ENCODE measurements at regions not wholly inside any gene's neighbourhood (a gene's known extent, or its start where the extent isn't known, plus 50 kb on each side); places are given as distances from the start of the nearest gene placed in this dataset.

DNA sequence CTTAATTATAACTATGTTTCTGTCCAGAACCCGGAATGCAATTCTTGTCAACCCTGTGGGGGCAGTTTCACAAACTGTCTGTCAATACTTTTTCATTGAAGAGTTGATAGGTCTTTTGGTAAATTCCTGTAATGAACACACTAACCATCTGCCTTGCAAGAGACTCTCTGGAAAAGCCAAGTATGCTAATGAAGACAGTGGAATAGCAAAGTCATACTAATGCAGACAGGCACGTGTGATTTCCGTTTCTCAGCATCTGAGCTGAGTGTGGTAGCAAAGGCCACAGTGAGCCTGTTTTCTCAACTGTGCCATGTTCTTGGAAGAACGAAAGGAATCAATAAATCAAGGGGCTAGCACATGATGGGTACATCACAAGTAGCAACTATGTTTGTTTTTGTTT lies 494.1 kb upstream of the NRP1 start:
- TF ChIP-seq, protein P1, sequence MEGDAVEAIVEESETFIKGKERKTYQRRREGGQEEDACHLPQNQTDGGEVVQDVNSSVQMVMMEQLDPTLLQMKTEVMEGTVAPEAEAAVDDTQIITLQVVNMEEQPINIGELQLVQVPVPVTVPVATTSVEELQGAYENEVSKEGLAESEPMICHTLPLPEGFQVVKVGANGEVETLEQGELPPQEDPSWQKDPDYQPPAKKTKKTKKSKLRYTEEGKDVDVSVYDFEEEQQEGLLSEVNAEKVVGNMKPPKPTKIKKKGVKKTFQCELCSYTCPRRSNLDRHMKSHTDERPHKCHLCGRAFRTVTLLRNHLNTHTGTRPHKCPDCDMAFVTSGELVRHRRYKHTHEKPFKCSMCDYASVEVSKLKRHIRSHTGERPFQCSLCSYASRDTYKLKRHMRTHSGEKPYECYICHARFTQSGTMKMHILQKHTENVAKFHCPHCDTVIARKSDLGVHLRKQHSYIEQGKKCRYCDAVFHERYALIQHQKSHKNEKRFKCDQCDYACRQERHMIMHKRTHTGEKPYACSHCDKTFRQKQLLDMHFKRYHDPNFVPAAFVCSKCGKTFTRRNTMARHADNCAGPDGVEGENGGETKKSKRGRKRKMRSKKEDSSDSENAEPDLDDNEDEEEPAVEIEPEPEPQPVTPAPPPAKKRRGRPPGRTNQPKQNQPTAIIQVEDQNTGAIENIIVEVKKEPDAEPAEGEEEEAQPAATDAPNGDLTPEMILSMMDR (conservative IDR thresholded peaks at IDR 0.05): no peak
- H2BK15ac ChIP-seq (ENCODE audit: low read depth, low read length): no peak overlapping the region
- no peaks in the 10 kb centered on the region; the same call in 1 of the 2 replicates for H3K4me1 ChIP-seq (ENCODE audit: insufficient read depth, low read length)
- no peak overlapping the region for H3K56ac ChIP-seq (ENCODE audit: insufficient read length, low read depth, low read length)
- H4K20me1 ChIP-seq (ENCODE audit: control insufficient read depth, insufficient read depth, insufficient read length): no peaks in the 10 kb centered on the region
- no peaks in the 10 kb centered on the region for H3K9me3 ChIP-seq (ENCODE audit: control insufficient read depth, low read depth, low read length)
- H3K9ac ChIP-seq (ENCODE audit: extremely low read depth, insufficient read length, low read length): no peak overlapping the region
- no peak overlapping the region for H4K91ac ChIP-seq (ENCODE audit: insufficient read length, low read depth, low read length)
- no peaks in the 10 kb centered on the region for H3K23me2 ChIP-seq (ENCODE audit: insufficient read length, low read depth, low read length, poor library complexity, severe bottlenecking)
- Mint-ChIP-seq H3K4me1 (peaks cover 11 to 14% of the 10 kb centered on the region in 2 experiments), H3K27me3 (ENCODE audit: low read depth) (no peaks in the 10 kb centered on the region), H3K9me3 (peaks cover 3 to 5% of the 10 kb centered on the region in 2 experiments; a peak in 4 of 5 replicates), H3K27ac (peak overlapping the region in 1 of 3 experiments; percentile 10; a peak in 1 of 7 replicates), H3K36me3 (ENCODE audit: insufficient read depth in 1 of 3, low read depth in 3 of 3) (peaks cover 0 to 4% (median 2%) of the 10 kb centered on the region in 3 experiments; a peak in 3 of 7 replicates), H3K4me3 (no peak overlapping the region)
- no peak overlapping the region for H2BK20ac ChIP-seq (ENCODE audit: low read depth, low read length, poor library complexity, severe bottlenecking)
- H2BK120ac ChIP-seq (ENCODE audit: low read depth, low read length, poor library complexity, severe bottlenecking): no peak overlapping the region
- H2AFZ ChIP-seq (ENCODE audit: low read length): no peak overlapping the region
- no peak overlapping the region for H3K18ac ChIP-seq (ENCODE audit: insufficient read length, low read depth, low read length)
- no peak overlapping the region for H4K5ac ChIP-seq (ENCODE audit: insufficient read length, low read depth, low read length)
- H3K14ac ChIP-seq (ENCODE audit: insufficient read depth, low read length): no peak overlapping the region
- no peak overlapping the region for H3K23ac ChIP-seq (ENCODE audit: insufficient read length, low read depth, low read length)
- no peaks in the 10 kb centered on the region for H3K79me1 ChIP-seq (ENCODE audit: insufficient read depth, low read depth, low read length, poor library complexity, severe bottlenecking)
- DNase-seq: no peak
- no peak overlapping the region for H2BK5ac ChIP-seq (ENCODE audit: insufficient read length, low read length)
- H4K8ac ChIP-seq (replicated peaks; ENCODE audit: insufficient read length, low read depth, low read length): no peak overlapping the region
- H3K4ac ChIP-seq (ENCODE audit: low read depth, low read length): no peak overlapping the region
- H2BK12ac ChIP-seq (ENCODE audit: insufficient read length, low read depth, low read length): no peak overlapping the region
- no peaks in the 10 kb centered on the region for H3K79me2 ChIP-seq (ENCODE audit: insufficient read depth, low read length)
- H3K27ac ChIP-seq (ENCODE audit: insufficient read length, low read depth, low read length): no peak overlapping the region
- no peak overlapping the region for H3T11ph ChIP-seq (ENCODE audit: low read length)
- no CpG with 5 or more reads among the region's 4 CpGs for WGBS (ENCODE audit: extremely low coverage, insufficient read length, low lambda C conversion rate)
- H3K4me2 ChIP-seq (ENCODE audit: insufficient read depth, insufficient read length, low read length): no peak overlapping the region
- no peaks in the 10 kb centered on the region for H3K27me3 ChIP-seq (ENCODE audit: insufficient read depth, low read length)
- H2AK5ac ChIP-seq (ENCODE audit: insufficient read length, low read length): no peak overlapping the region

All from H9 (cell line).